IPS-NIHi7 (cell line): ENCODE measurements at regions not wholly inside any gene's neighbourhood (a gene's known extent, or its start where the extent isn't known, plus 50 kb on each side); places are given as distances from the start of the nearest gene placed in this dataset.

Experiments used
- DNase-seq: peaks from one replicate; pipeline ENCODE4 v3.0.0; 2012; ENCODE audit warnings: mixed read lengths; ENCODE audit errors: extremely low spot score

DNA sequence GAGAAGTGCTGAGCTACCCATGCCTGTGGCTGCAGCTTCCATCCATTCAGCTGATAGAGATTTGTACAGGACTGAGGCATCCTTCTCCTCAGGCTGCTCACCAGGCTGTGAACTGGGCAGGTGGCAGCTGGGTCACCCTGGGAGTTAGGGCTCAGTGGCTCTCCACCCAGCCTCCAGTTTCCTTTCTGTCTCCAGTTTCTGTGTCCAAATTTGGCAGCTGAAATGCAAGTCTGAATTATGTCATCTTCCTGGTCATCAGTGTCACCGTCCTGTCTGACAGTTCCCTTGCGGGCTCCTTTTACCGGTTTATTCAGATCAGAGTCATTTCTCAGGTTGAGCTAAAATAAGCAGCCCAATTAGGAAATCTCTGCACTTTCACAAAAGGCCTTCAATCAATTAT lies 93.3 kb downstream of the EDN1 start:
- no peak for DNase-seq

DNA sequence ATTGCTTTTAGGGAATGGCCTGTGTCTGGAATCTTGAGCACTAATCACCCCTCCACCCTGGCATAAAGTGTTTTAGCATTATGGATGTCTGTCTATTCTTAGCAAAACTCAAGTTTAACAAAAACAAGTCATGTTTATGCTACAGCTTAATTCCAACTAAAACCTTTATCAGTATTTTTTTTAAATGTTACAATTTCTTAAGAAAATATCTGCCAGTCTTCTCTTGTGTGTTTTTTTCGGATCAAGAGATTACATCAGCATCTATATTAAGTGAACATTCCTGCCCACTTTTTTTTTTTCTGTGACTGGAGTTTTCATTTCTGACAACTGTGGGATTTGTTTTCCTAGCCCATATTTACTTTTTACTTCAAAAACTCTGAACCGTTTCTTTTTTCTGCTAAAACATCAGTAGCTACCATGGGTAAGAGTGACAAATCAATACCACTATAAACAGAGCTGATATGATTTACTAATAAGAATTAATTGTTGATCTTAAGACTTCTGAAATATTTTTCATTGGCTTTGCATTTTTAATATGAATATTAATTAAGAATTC lies 94.3 kb downstream of the EDN1 start:
- no peak for DNase-seq

DNA sequence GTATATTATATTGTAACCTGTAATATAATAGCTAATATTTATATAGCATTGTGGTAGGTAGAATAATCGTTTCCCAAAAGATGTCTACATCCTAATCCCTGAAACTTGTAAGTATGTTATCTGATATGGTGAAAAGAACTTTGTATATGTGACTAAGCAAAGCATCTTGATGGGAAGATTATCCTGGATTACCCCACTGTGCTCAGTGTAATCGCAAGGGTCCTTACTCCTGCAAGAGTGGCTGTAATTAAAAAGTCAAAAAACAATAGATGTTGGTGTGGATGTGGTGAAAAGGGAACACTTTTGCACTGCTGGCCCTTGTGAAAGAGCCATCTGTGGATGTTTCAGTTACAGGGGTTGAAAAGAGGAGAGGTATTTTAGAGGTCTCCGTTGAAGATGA lies 95.2 kb downstream of the EDN1 start:
- no peak for DNase-seq

DNA sequence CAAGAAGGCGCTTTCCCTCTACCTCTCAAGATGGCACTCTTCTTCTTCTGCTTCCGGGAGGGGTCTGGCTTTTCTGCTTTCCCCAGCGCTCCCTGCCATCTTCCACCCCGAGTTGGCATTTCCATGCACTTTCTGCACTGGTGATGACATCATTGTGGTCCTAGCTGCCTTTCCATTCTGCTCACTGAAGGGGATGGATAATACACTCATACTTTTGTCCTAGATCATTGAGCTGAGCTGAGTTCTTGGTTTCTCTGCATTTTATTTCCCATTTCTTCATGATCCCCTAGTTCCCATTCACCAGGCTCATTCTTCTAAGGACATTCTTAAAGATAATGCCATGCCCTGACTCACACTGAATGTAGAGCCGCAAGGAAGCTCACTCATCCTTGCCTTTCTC lies 96.7 kb downstream of the EDN1 start:
- no peak for DNase-seq

DNA sequence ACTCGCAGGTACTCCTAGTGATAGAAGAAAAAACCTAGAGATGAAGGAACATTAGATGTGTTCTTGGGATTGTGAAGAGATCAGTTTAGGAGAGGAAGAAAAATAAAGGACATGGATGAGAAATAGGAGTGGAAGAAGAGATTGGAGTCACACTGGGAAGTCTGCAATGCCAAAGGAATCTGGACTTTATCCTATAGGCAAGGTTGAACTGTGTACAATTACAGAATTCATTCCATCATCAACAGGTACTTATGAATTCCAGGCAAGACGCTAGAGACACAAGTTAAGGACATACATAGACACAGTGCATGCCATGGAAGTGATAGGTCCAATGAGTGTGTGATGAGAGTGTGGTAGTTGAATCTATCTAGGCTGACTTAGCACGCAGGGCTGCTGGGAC lies 101.3 kb downstream of the EDN1 start:
- DNase-seq, result no peak

DNA sequence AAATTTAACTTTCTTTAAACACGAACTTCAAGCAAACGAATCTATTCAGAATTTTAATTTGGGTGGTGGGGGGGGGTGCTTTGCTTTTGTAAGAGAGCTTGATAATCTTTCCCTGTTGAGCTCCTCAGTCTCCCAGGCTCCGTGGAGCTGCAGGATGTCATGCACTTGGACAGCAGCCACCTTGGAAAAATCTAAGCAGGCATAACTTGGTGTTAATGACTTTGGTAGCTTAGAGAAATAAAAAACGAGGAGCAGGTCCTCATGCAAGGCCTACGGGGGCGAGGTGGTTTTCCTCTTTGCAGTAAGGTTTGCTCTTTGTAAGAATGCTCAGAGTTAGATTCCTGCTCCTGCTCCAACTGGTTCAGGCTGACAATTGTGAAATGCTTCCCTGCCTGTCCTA lies 102.3 kb downstream of the EDN1 start:
- DNase-seq, result no peak

DNA sequence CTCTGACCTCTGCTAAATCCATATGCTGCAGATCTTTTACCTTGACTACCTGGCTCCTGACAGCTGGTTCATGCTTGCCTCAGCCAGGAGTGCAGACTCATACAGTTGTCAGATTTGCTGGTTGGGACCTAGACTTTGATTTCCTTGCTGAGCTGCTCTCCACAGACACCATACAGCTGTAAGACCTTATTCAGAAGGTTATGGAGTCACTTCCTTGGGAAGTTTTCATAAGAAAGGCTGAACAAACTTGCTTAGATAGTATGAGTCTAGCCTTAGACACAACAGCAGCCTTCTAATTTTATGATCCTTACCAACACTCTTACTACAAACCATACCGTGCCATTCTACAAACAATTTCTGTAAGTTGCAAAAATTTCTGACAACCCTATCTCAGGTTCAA lies 102.9 kb downstream of the EDN1 start:
- no peak for DNase-seq

DNA sequence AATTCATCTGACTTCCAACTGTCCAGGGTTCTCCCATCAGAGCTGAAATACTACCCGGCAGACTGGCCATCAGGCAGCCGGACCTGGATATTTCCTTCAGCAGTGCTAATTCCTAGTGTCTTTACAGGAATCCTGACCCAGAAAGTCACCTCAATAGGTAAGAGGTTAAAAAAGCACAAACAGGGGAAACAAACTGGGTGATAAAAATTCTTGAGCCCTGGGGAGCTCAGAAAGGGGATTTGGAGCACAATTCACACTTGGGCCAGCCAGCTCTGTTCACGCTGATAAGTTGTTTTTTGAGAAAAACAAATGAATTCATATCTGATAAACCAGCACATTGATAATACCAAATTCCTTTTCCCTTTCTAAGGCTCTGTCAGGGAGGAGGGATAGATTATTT lies 104.0 kb downstream of the EDN1 start:
- DNase-seq, result no peak

DNA sequence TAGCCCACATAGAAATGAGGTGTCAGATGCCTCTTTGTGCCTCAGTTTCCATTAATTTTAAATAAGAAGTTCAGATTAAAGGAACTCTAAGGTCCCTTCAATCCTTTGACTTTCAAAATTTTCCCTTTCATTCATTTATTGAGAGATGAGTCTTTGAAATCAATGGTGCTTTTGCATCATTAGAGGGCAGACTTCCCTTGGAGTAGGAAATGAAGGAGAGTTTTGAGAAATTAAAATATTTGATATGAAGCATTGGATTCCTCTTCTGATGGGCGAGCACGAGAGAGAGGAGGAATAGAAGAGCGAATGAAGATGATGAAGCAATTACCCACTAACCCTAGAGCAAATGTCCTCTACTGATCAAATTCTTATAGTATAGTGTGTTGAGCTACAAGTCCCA lies 105.7 kb downstream of the EDN1 start:
- no peak for DNase-seq

DNA sequence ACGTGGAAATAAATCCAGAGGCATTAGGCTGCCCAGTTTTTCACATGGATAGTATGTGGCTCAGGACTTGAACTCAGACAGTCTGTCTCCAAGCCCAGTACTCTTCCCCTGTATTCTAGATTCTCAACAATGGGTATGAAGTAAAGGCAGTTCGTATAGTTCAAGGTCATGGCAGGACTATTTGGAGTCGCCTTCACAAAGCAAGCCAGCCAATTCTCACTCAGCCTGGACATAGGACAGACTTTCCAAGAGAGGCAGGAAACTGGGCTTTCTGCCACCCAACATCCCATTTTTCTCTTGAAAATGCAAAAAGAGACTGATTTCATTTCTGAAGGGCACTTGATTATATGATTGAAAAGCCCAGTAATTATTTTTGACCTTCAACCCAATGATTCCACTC lies 111.0 kb downstream of the EDN1 start:
- no peak for DNase-seq

DNA sequence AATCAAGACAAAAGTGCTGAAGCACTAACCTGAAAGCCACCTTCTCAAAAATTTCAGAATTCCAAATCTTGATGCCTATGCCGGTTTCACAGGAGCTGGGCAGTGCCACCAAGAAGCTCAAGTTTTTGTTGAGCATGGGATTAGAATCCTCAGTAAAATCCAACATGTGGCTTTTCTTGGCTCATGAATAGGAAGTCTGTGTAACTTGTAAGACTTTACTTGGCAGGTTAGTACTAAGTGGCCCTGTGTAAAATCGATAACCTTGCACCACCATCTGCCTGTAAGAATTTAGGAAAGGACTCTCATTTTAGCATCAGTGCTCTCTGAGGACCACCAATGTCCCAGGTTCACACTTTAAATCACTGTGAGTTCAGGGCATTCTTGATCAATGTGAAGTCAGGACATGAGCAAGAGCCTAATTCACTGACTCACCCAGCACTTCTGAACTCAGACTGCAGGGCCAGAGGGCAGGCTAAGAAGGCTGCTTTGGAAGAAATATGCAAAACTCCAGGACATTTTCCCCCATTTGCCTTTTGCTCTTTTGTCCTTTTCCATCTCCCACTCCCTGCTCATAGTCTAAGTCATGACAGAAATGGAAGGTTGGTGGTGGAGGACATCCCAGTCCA lies 113.2 kb downstream of the EDN1 start:
- DNase-seq, result no peak

DNA sequence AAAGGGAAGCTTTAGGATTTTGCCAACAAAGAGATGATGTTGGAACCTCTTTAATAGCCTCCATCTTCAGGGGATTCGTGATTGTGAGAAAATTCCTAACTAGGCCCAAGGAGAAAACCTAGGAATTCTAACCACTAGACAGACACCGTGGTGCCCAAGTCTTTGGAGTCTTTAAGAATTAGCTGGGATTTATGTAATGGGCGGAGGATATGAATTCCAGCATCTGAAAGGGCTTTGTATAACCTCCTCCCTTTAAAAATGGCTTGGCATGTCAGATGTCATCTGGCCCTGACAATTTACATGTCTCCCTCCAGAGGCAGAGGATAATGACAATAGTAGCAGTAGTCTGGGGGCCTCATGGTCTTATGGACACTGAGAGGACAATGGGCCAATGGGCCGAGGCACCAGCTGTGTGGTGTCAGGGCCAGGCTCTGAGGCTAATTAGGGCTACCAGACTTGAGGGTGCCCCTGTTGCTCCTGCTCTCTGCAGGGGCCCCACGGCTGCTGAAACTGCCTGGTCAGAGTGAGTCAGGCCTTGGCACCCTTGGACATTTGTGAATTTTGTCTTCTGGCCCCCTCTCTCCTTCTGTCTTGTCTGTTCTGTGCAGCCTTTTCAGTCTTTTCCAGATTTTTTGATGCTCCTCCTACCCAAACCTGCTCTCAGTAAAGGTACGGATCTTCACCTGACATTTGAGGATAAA lies 113.9 kb downstream of the EDN1 start:
- DNase-seq, result no peak

DNA sequence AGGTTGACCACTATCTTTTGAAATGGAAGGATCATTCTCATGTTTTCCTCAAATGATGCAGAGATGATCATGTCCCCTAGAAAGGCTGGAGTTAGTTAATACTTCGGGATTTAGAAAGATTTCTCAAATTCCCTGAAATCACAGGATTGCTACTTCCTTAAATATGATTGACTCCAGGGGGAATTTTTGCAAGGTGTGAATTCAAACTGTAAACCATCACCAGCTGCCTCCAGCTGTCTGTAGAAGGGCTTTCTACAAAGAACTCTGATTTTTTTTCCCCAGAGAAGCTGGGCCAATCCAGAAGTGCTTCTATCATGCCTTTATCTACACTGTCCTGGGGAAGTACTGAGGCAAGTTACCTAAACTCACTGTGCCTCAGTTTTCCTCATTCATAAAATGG lies 114.5 kb downstream of the EDN1 start:
- no peak for DNase-seq

DNA sequence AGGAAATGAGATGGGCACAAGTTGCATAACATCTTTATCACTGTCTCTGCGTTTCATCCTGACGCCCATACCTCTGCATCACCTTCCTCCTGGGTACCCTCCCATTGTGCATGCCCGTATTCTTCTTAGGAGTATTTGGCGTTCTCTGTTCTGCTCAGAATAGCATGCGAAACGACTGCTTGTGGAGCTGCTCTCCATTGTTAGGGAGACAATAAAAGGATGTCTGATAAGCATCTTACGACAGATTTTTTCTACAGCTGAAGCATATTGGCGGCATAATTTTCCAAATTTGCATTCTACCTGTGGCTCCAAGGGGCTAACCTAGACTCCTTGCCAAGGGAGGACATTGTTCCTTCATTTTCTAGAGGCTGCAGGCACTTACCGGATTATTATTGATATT lies 118.6 kb downstream of the EDN1 start:
- no peak for DNase-seq

DNA sequence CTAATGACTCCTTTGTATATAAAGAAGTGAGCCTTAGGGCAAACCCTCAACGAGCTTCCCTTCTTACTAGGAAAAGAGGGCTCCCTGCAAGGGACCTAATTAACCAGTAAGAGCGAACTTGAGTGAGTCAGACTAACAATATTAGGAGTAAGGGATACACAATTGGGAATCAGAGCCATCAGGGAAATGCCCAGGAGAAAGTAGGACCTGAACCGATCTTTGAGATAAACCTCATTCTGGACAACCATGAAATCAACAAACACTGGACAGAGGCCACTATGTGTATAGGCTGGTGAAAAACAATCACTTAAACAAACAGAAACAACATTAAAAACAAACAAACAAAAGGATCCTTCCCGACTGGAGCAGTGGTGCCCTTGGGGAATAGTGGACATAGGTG lies 120.8 kb downstream of the EDN1 start:
- no peak for DNase-seq

DNA sequence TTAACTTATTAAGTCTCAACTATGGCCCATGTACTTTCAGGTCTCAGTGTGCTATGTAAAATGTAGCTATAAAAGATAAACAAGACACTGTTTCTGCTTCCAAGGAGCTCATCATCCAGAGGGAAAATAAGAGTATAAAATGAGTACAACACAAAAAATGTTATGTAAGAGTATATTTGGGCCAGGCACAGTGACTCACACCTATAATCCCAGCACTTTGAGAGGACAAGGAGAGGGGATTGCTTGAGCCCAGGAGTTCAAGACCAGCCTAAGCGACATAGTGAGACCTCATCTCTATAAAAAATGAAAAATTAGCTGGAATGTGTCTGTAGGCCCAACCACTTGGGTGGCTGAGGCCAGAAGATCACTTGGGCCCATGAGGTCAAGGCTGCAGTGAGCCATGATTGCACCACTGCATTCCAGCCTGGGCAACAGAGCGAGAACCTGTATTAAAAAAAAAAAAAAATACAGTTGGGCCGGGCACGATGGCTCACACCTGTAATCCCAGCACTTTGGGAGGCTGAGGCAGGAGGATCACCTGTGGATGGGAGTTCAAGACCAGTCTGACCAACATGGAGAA lies 124.0 kb downstream of the EDN1 start:
- no peak for DNase-seq

DNA sequence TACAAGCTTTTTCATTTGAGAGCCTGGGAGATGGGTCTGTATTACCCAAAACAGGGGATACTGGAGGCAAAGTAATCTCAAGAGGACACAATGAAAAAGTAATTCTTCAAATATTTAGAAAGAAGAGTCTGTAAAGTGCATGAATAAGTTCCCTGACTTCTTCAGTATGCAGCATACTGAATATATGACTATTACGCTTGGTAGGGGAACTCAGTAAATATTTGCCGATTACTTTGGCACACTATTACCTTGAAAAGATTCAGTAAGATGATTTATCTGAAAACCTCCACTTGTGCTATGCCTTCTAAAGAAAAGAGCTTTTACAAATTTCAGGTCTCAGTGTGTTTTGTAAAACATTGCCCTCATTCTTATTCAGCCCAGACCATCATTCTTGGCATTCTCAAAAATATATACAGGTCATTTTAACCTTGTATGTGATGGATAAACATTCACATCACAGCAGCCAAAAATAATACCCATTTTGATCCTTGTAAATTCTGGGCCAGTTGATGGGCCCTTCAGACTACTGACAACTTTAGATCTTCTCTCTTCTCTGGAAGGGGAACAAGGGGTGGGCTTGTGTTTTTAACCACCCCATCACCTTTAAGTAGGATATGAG lies 125.9 kb downstream of the EDN1 start:
- no peak for DNase-seq

DNA sequence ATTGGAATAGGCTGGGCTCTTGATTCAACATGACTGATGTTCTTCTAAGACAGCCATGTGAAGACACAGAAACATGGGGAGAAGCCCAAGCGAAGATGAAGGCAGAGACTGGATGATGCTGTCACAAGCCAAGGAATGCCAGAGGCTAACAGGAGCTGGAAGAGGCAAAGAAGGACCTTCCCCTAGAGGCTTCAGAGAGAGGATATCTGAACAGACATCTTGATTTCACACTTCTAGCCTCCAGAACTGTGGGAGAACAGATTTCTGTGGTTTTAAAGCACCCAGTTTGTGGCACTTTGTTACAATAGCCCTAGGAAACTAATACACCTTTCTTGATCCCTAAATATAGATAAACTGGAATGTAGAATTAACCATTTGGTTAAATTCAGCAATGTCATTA lies 127.0 kb downstream of the EDN1 start:
- no peak for DNase-seq

DNA sequence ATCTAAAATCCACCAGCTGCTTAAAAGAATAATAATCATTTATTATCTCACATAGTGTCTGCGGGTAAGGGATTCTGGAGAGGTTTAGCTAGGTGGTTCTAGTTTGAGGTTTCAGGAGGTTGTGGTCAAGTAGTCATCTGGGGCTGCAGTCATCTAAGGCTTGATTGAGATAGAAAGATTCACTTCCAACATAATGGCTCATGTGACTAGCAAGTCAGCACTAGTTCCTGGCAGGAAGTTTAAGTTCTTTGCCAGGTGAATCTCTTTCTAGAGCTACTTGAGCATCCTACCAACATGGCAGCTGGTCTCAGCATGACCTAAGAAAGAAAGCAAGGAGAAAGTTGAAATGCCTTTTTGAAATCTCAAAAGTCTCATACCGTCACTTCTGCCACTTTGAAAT lies 128.8 kb downstream of the EDN1 start:
- no peak for DNase-seq

DNA sequence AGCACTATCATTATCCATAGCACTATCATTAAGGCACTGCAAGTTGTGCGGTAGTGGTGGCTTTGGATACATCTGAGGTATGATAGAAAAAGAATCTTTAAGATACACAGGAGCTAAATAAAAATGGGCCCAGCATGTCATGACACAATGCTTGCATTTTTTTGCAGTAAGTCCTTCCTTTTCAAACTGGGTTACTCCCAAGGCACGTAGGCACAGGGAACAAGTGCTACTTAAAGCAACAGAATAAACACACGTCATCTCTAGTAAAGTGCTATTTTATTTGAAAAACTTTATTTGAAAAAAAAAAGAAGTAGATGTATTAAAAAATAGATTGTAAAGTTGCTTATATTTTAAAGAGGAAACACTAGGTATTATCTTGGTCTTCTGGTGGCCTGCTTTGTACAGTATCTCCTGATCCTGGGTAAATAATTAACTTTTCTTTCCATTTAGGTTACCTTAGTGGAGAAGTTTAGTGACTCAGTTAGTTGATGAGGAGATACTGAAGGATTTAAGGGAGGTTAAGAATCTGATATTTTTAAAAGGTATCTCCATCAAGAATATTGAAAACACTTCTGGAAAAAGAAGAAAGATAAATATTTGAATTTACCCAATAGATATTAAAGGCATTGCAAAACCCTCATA lies 129.6 kb downstream of the EDN1 start:
- no peak for DNase-seq

DNA sequence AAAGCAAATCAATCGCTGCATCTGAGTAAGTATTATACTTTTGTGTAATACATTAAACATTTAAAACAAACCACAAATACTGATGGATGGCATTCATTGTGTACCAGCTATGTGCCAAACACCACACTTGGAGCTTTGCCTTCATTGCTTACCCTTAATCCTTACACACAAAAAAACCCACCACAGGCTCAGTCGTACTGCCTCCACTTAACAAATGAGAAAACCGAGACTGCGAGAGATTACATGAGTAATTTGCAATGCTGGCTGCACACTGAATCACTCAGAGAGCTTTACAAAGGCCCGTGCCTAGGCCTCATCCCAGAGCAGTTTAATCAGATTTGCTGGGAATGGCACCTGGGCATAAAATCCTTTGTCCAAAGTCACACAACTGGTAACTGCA lies 130.5 kb downstream of the EDN1 start:
- no peak for DNase-seq

DNA sequence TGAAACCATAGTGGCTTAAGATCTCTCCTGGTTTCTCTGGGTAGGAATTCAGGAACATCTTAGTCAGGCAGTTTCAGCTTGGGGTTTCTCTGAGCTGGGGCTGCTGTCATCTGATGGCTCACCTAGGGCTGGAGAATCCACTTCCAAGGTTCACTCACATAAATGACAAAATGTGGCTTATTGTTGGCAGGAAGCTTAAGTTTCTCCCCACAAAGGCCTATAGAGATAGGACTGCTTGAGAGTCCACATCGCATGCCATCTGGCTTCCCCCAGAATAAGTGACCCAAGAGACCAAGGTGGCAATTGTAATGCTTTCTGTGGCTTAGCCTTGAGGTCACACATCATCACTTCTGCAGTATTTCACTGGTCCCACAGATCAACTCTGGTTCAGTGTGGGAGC lies 131.4 kb downstream of the EDN1 start:
- no peak for DNase-seq
